ENCODE measurements at regions not wholly inside any gene's neighbourhood (a gene's known extent, or its start where the extent isn't known, plus 50 kb on each side); places are given as distances from the start of the nearest gene placed in this dataset.

- Histone ChIP-seq H3K27ac (ENCODE audit: low read depth in 1 of 2, low read length in 2 of 2) (no peak overlapping the region), H3K36me3 (replicated peaks in 1 of 2; ENCODE audit: control insufficient read depth in 1 of 2, insufficient read depth in 2 of 2, low read length in 2 of 2) (no peaks in the 10 kb centered on the region), H3K4me2 (replicated peaks; ENCODE audit: extremely low read depth, low read length, poor library complexity, severe bottlenecking) (no peak overlapping the region), H3K9ac (ENCODE audit: insufficient read depth, low read length, poor library complexity, severe bottlenecking) (no peak overlapping the region), H3K4me1 (ENCODE audit: control insufficient read depth in 1 of 2, insufficient read depth in 2 of 2, low read length in 2 of 2) (no peaks in the 10 kb centered on the region), H3K79me2 (ENCODE audit: insufficient read depth, low read length) (no peaks in the 10 kb centered on the region), H3K27me3 (ENCODE audit: control insufficient read depth in 2 of 2, insufficient read depth in 2 of 2, low read length in 2 of 2) (no peaks in the 10 kb centered on the region), H2AFZ (ENCODE audit: insufficient read depth, low read depth, low read length, poor library complexity, severe bottlenecking) (no peak overlapping the region), H3K4me3 (replicated peaks in 1 of 3; ENCODE audit: low read depth in 2 of 3, low read length in 3 of 3) (no peak overlapping the region), H4K20me1 (ENCODE audit: insufficient read depth, low read length) (no peaks in the 10 kb centered on the region), H3K9me3 (replicated peaks in 1 of 2; ENCODE audit: control insufficient read depth in 1 of 2, insufficient read depth in 1 of 2, low read length in 2 of 2) (no peaks in the 10 kb centered on the region)
- intact Hi-C loops (cut with micrococcal nuclease): no loop called here
- 91% methylated on average over 17 of the region's 18 CpGs for WGBS (ENCODE audit: insufficient coverage)
- no peak for TF ChIP-seq CTCF (IDR thresholded peaks at IDR 0.05)
- Mint-ChIP-seq H3K4me3 (no peak overlapping the region), H3K9me3 (peaks cover 0 to 9% (median 3%) of the 10 kb centered on the region in 7 donors), H3K27ac (no peak overlapping the region), H3K27me3 (ENCODE audit: low read depth in 3 of 3) (peaks cover 0 to 12% (median 0%) of the 10 kb centered on the region in 3 donors), H3K36me3 (no peaks in the 10 kb centered on the region), H3K4me1 (no peaks in the 10 kb centered on the region)
- no peak for DNase-seq
These were observed 103.8 kb downstream of the DLL1 start for GRCh38 chr6:170186941-170187668.

- Histone ChIP-seq H3K36me3 (replicated peaks in 1 of 2; ENCODE audit: control insufficient read depth in 1 of 2, insufficient read depth in 2 of 2, low read length in 2 of 2) (no peaks in the 10 kb centered on the region), H3K9ac (ENCODE audit: insufficient read depth, low read length, poor library complexity, severe bottlenecking) (no peak overlapping the region), H3K9me3 (replicated peaks in 1 of 2; ENCODE audit: control insufficient read depth in 1 of 2, insufficient read depth in 1 of 2, low read length in 2 of 2) (no peaks in the 10 kb centered on the region), H3K27ac (ENCODE audit: low read depth in 1 of 2, low read length in 2 of 2) (no peak overlapping the region), H3K4me3 (replicated peaks in 1 of 3; ENCODE audit: low read depth in 2 of 3, low read length in 3 of 3) (no peak overlapping the region), H3K4me2 (replicated peaks; ENCODE audit: extremely low read depth, low read length, poor library complexity, severe bottlenecking) (no peak overlapping the region), H3K27me3 (ENCODE audit: control insufficient read depth in 2 of 2, insufficient read depth in 2 of 2, low read length in 2 of 2) (no peaks in the 10 kb centered on the region), H3K4me1 (ENCODE audit: control insufficient read depth in 1 of 2, insufficient read depth in 2 of 2, low read length in 2 of 2) (no peaks in the 10 kb centered on the region), H4K20me1 (ENCODE audit: insufficient read depth, low read length) (no peaks in the 10 kb centered on the region), H2AFZ (ENCODE audit: insufficient read depth, low read depth, low read length, poor library complexity, severe bottlenecking) (no peak overlapping the region), H3K79me2 (ENCODE audit: insufficient read depth, low read length) (no peaks in the 10 kb centered on the region)
- TF ChIP-seq CTCF (IDR thresholded peaks at IDR 0.05): no peak
- peaks cover 0 to 12% (median 2%) of the 10 kb centered on the region in 3 donors for H3K27me3 Mint-ChIP-seq (ENCODE audit: low read depth in 3 of 3)
- DNase-seq: peak in 1 of 3 donors; percentile 2
- peaks cover 0 to 9% (median 3%) of the 10 kb centered on the region in 7 donors for H3K9me3 Mint-ChIP-seq
- WGBS (ENCODE audit: insufficient coverage): 80% methylated on average over 28 of the region's 30 CpGs
- no peaks in the 10 kb centered on the region for H3K36me3 Mint-ChIP-seq
- intact Hi-C loops (cut with micrococcal nuclease): no loop called here
- H3K27ac Mint-ChIP-seq: no peak overlapping the region
- H3K4me1 Mint-ChIP-seq: no peaks in the 10 kb centered on the region
- no peak overlapping the region for H3K4me3 Mint-ChIP-seq
These were observed 104.6 kb downstream of the DLL1 start for GRCh38 chr6:170186006-170186935.

Data from CD14-positive monocyte (primary cell).